ENCODE measurements at regions not wholly inside any gene's neighbourhood (a gene's known extent, or its start where the extent isn't known, plus 50 kb on each side); places are given as distances from the start of the nearest gene placed in this dataset.
"Not testable (repeated sequence)": the region's sequence is repeated elsewhere in the genome, so short reads cannot be mapped to it uniquely, and the experiment has no call there.

- no peak for DNase-seq (ENCODE audit: low read depth)
These were observed 815.6 kb downstream of the UQCRFS1 start for GRCh38 chr19:28397306-28397705.

- DNase-seq (ENCODE audit: low read depth), result no peak
These were observed 816.6 kb downstream of the UQCRFS1 start for GRCh38 chr19:28396287-28396831.

- no peak for DNase-seq (ENCODE audit: low read depth)
These were observed 818.2 kb downstream of the UQCRFS1 start for GRCh38 chr19:28394725-28395124.

DNA sequence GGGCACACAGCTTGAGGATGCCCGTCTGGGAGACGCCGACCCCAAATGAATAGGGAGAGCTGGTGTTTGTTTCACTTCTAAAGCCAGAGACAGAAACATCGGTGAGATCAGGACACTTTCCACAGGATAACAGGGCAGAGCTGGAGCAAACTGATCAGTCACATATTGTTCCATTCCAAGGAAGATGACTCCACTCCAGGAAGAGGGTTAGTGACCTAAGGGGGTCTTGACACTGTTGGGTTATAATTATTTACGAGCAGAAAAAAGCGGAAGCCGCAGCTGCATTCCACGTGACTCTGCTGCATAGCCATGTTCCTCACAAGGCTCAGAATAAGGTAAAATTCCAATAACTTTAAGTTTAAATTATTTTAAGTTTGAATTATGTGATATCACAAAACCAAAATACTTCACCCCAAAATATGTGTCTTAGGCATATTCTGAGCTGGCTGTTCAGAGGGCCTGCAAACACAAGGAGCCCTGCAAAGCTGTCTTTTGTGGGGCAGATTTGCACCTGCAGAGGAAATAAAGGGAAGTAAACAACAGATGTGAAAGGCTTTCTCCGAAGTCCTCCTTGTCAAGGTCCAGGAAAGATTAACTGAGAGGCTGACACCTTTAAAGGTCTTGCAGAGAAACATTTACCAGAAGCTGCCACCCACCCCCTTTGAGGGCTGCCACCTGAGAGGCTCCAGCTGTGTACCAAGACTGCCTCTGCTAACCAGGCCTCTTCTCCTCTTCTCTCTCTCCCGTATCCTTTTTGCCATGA, 819.2 kb downstream of the UQCRFS1 start:
- DNase-seq (ENCODE audit: low read depth), result peak; percentile 22

- DNase-seq (ENCODE audit: low read depth), result no peak
These were observed 824.0 kb downstream of the UQCRFS1 start for GRCh38 chr19:28388988-28389387.

DNA sequence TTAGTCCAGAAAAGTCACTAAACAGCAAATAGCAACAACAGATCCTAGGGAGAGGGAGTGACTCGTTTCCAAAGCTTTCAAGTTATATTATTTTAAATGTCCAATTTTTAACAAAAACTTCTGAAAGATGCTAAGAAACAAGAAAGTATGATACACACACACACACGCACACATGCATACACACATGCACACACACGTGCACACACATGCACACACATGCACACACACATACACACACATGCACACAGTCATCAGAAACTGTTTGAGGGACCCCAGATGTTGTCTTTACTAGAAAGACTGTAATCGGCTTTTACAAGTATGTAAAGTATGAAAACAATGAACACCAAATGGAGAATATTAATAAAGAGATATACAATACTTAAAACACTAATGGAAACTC, 825.4 kb downstream of the UQCRFS1 start:
- DNase-seq (ENCODE audit: low read depth), result no peak

- no peak for DNase-seq (ENCODE audit: low read depth)
These were observed 826.5 kb downstream of the UQCRFS1 start for GRCh38 chr19:28386470-28386869.

DNA sequence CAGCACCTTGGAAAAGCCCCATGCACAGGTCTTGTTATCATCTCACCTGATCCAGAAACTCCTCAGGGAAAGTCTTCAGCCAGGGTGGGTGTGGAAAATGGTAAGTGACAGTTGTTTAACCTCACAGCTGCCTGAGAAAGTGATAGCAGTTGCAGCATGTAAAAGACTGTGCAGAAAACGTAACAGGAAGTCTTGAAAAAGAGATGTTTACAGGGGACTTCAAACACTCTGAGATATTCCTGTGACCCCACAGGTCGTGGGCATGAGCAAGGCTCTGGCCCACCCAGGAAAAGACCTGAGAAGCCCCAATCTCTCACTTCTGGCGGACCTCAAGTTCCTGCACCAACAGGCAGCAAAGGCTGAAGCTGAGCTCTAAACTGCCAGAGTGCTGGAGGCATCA, 826.9 kb downstream of the UQCRFS1 start:
- no peak for DNase-seq (ENCODE audit: low read depth)

DNA sequence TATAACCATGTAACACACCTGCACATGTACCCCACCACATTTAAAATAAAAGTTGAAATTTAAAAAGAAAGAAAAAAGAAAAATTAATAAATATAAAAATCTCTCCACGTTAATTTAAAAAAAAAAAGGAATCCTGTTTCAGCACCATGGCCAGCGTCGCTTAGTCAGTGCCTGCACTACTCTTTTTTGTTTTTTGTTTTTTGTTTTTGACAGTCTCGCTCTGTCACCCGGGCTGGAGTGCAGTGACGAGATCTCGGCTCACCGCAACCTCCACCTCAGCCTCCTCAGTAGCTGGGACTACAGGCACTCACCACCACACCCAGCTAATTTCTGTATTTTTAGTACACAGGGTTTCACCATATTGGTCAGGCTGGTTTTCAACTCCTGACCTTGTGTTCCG, 835.9 kb downstream of the UQCRFS1 start:
- DNase-seq (ENCODE audit: low read depth), result no peak

GRCh38 chr19:28374971-28375370, 838.0 kb downstream of the UQCRFS1 start:
- no peak for DNase-seq (ENCODE audit: low read depth)

- DNase-seq (ENCODE audit: low read depth), result no peak
These were observed 840.2 kb downstream of the UQCRFS1 start for GRCh38 chr19:28372576-28373247.

GRCh38 chr19:28367146-28367545, 845.8 kb downstream of the UQCRFS1 start:
- DNase-seq (ENCODE audit: low read depth), result no peak

DNA sequence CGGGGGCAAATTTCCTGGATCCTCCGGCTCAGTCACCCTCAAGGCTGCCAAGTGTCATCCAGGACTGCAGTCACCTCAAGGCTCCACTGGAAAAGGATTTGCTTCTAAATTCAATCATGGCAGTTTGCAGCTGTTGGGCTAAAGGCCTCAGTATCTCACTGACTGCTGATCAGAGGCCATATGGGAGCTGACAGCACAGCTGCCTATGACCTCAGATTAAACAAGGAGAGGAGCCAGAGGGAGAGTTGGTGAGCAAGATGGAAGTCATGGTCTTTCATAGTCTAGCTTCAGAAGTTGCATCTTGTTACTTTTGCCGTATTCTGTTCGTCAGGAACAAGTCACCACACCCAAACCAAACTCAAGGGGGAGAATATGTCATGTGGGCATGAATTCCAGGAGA, 849.7 kb downstream of the UQCRFS1 start:
- no peak for DNase-seq (ENCODE audit: low read depth)

DNA sequence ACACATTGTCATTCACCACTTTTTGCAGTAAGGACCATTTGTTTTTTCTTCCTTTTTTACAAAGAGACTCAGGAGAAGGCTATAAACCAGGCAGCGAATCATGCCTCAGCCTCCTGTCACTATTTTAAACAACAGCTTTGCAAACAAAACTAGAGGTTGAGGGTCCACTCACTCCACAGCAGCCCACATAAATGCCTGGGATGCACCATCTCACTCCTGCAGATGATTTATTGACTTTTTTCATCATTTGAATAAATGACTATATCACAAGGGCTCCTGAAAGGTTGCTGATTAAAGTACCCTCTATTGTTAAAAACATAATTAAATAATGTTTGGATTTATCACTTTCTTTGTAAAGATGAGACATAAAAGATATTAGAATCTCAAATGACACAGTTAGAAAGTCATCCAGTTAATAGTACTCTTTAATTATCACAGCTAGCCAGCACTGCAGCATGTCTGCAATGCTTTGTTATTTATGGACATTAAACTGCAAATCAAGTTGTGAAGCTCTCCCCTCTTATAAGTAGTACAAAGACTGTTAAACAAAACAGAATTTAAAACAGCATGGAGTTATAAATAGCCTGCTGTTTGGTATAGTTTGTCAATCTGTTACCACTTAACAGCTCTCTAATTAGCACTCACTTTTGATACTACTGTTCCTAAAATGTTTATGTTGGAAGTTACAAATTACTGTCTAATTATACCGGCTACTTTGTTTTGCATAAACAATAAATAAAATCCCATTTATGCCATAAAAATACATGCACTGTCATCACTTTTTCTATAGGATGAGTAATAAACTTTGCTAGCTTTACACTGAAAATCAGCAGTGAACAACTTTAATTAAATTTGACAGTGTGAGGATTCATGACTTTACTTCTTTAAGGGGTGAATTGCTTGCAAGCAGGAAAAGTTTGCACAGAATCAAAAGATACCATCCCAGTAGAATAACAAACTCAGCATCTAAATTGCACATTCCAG, 853.2 kb downstream of the UQCRFS1 start:
- no peak for DNase-seq (ENCODE audit: low read depth)

DNA sequence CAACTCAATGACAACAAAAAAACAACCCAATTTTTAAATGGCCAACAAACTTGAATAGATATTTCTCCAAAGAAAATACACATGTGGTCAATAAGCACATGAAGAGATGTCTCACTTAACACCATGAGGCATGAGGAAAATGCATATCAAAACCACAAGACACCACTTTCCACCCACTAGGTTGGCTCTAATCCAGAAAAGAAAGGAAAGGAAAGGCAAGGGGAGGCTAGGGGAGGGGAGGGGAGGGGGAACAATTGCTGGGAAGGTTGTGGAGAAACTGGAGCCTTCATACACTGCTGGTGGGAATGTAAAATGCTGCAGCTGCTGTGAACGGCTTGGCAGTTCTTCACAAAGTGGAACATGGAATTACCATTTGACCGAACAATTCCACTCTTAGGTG, 854.3 kb downstream of the UQCRFS1 start:
- peak; percentile 8 for DNase-seq (ENCODE audit: low read depth)

DNA sequence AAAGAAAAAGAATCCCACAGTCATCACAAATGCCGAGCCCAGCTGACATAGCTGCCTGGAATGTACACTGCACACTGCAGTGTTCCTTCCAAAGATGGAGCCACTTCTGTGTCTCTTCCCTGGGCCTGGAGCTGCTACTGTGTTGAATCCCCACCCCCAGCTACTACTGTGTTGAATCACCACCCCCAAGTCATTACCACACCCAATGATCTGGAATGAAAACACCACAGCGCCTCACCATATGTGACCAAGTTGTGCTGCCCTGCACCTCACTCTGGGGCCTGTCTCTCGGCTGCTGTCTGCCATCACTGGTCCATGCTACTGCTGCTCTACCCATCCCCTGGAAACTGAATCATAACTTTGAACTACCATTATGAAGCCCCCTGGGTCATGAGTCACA, 861.2 kb downstream of the UQCRFS1 start:
- DNase-seq (ENCODE audit: low read depth), result peak; percentile 58

DNA sequence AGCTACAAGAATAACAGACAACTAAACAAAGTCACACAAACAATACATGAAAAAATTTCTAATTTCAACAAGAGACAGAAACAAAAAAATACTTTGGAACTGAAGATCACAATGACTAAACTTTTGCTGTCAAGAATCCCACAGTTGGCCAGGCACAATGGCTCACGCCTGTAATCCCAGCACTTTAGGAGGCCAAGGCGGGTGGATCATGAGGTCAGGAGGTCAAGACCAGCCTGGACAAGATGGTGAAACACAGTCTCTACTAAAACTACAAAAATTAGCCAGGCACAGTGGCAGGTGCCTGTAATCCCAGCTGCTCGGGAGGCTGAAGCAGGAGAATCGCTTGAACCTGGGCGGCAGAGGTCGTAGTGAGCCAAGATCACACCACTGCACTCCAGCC, 861.6 kb downstream of the UQCRFS1 start:
- DNase-seq (ENCODE audit: low read depth), result not testable (repeated sequence)

- no peak for DNase-seq (ENCODE audit: low read depth)
These were observed 862.3 kb downstream of the UQCRFS1 start for GRCh38 chr19:28350673-28351072.

DNA sequence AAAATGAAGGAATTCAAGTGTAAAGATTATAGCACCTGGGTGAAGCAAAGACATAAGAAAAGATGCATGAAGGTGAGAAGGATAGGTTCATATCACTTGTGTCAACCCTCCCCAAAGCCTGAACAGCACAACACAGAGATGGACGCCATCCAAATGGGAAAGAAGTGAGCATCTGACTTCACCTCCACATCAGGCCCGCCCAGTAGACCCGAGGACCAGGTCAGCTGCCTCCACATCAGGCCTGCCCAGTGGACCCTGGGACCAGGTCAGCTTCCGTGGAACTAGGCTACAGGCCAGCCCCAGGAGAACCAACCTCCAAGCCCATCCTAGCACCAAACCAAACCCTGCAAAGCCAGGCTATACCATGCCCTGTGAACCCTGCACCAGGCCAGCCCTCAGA, 862.9 kb downstream of the UQCRFS1 start:
- no peak for DNase-seq (ENCODE audit: low read depth)

DNA sequence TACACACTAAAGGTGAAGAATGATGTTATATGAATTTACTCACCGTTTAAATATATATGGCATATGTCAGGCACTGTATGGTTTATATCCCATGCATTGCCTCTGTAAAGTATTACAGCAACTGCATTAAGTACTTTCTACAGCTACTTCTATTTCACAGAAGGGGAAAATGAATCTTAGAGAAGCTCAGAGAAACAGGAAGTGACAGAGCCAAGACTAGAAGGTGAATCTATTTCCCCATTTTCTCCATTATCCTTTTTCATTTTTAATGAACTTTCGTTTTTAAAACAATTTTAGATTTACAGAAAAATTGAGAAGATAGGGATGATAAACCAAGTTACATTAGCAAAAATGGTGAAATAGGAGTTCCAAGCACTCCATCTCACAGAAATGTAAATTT, 863.3 kb downstream of the UQCRFS1 start:
- DNase-seq (ENCODE audit: low read depth), result no peak

GRCh38 chr19:28345811-28346210, 867.1 kb downstream of the UQCRFS1 start:
- no peak for DNase-seq (ENCODE audit: low read depth)
